SK-N-SH (cell line): ENCODE measurements at regions not wholly inside any gene's neighbourhood (a gene's known extent, or its start where the extent isn't known, plus 50 kb on each side); places are given as distances from the start of the nearest gene placed in this dataset.

Source experiments
- CTCF ChIA-PET: fragments of 300-600, 350-600 bp; formaldehyde crosslinking; extraction: SDS; loops from one replicate; lab custom pipeline; 2021; lab: Yijun Ruan, JAX
- POLR2A ChIA-PET: fragments of 350-600 bp; sonication (Branson Sonifier 250); formaldehyde crosslinking; extraction: SDS; loops from one replicate; lab custom pipeline; 2020; ENCODE audit warnings: antibody characterized with exemption, inconsistent platforms; lab: Yijun Ruan, JAX
- DNase-seq: peaks from one replicate; pipeline ENCODE4 v3.0.0; 2012
- H2AFZ ChIP-seq: fragments of 200-600 bp; sonication (generic); 2 replicates; pipeline ENCODE4 v1.8.1; 2016; ENCODE audit warnings: antibody characterized with exemption, mild to moderate bottlenecking, low read depth
- H3F3A ChIP-seq: fragments of 200-600 bp; sonication (generic); replicated peaks from 2 replicates; pipeline ENCODE3; 2016; ENCODE audit warnings: antibody characterized with exemption, mild to moderate bottlenecking; ENCODE audit not compliant: insufficient read depth
- H3K27ac ChIP-seq, 2 experiments: fragments of 200-500 bp in 1 of 2; fragments of 200-600 bp in 1 of 2; sonication (Bioruptor generic) in 1 of 2; sonication (generic), shearing (Covaris generic) in 1 of 2; 2 replicates each; pipeline versions ENCODE4 v1.5.1 to v1.6.1; 2014 to 2016; ENCODE audit warnings: low read depth in 2 of 2, inconsistent platforms in 1 of 2, low read length in 1 of 2, mild to moderate bottlenecking in 1 of 2, mixed read lengths in 1 of 2
- H3K27me3 ChIP-seq: fragments of 200-600 bp; sonication (generic), shearing (Covaris generic); 2 replicates; pipeline ENCODE4 v1.6.1; 2016; ENCODE audit warnings: mixed run types; ENCODE audit not compliant: insufficient read depth
- H3K36me3 ChIP-seq, 2 experiments: fragments of 200-500 bp in 1 of 2; fragments of 200-600 bp in 1 of 2; sonication (Bioruptor generic) in 1 of 2; sonication (generic) in 1 of 2; replicated peaks in 1 of 2; 2 replicates each; pipeline versions ENCODE3 to v1.5.1; 2014 to 2016; ENCODE audit warnings: low read length in 1 of 2, mild to moderate bottlenecking in 1 of 2; ENCODE audit not compliant: insufficient read depth in 2 of 2, control insufficient read depth in 1 of 2
- H3K4me1 ChIP-seq, 2 experiments: fragments of 200-500 bp in 1 of 2; fragments of 200-600 bp in 1 of 2; sonication (Bioruptor generic) in 1 of 2; sonication (generic), shearing (Covaris generic) in 1 of 2; 2 replicates each; pipeline versions ENCODE4 v1.5.1 to v1.6.1; 2014 to 2016; ENCODE audit warnings: low read depth in 1 of 2, low read length in 1 of 2, mixed run types in 1 of 2; ENCODE audit not compliant: insufficient read depth in 2 of 2, control insufficient read depth in 1 of 2
- H3K4me2 ChIP-seq: fragments of 200-600 bp; sonication (generic), shearing (Covaris generic); 2 replicates; pipeline ENCODE4 v1.6.1; 2017; ENCODE audit warnings: mixed run types
- H3K4me3 ChIP-seq, 2 experiments: fragments of 200-500 bp in 1 of 2; fragments of 200-600 bp in 1 of 2; sonication (Bioruptor generic) in 1 of 2; sonication (generic), shearing (Covaris generic) in 1 of 2; 2 replicates each; pipeline versions ENCODE4 v1.5.1 to v1.8.1; 2014 to 2016; ENCODE audit warnings: low read depth in 2 of 2, inconsistent platforms in 1 of 2, low read length in 1 of 2, mild to moderate bottlenecking in 1 of 2, mixed read lengths in 1 of 2, moderate library complexity in 1 of 2
- H3K79me2 ChIP-seq: fragments of 200-600 bp; sonication (generic); 2 replicates; pipeline ENCODE4 v1.8.1; 2017; ENCODE audit warnings: mild to moderate bottlenecking; ENCODE audit not compliant: insufficient read depth
- H3K9ac ChIP-seq: fragments of 200-600 bp; sonication (generic); 2 replicates; pipeline ENCODE4 v1.6.1; 2017; ENCODE audit warnings: mixed run types
- H3K9me2 ChIP-seq: fragments of 200-600 bp; sonication (generic); 2 replicates; pipeline ENCODE4 v1.6.1; 2017; ENCODE audit warnings: mixed run types
- H3K9me3 ChIP-seq: fragments of 200-600 bp; sonication (generic); 2 replicates; pipeline ENCODE4 v1.6.1; 2017; ENCODE audit warnings: mixed run types, mild to moderate bottlenecking, moderate library complexity
- H4K20me1 ChIP-seq: fragments of 200-600 bp; sonication (generic); 2 replicates; pipeline ENCODE4 v1.6.1; 2017; ENCODE audit warnings: mild to moderate bottlenecking, mixed run types; ENCODE audit not compliant: insufficient read depth
- CHD2 ChIP-seq: fragments of 150-350 bp; IDR thresholded peaks from 2 replicates; pipeline ENCODE4 v1.6.1; 2018; ENCODE audit warnings: low read length; ENCODE audit not compliant: partially characterized antibody
- ELF1 ChIP-seq: IDR thresholded peaks from 2 replicates; pipeline ENCODE4 v1.4.0; 2012
- EP300 ChIP-seq, 2 experiments: IDR thresholded peaks; 2 replicates each; pipeline versions ENCODE4 v1.4.0 to v1.6.1; 2012; ENCODE audit warnings: borderline replicate concordance in 1 of 2, low read depth in 1 of 2, low read length in 1 of 2
- EZH2phosphoT487 ChIP-seq: fragments of 200-600 bp; sonication (generic); IDR thresholded peaks from 2 replicates; pipeline ENCODE4 v1.6.1; 2017; ENCODE audit warnings: low read depth, mixed run types, mild to moderate bottlenecking, antibody characterized with exemption, moderate library complexity, borderline replicate concordance
- FOXJ3 ChIP-seq: sonication (generic); formaldehyde crosslinking; IDR thresholded peaks from 2 replicates; pipeline ENCODE4 v1.5.1; 2020; ENCODE audit warnings: mild to moderate bottlenecking, missing genetic modification reagents
- GATA2 ChIP-seq: sonication (generic); formaldehyde crosslinking; IDR thresholded peaks from 2 replicates; pipeline ENCODE4 v1.5.0; 2020; ENCODE audit warnings: mild to moderate bottlenecking, missing genetic modification reagents
- MEF2A ChIP-seq: IDR thresholded peaks from 2 replicates; pipeline ENCODE4 v1.4.0; 2012; ENCODE audit warnings: low read depth, borderline replicate concordance
- MXI1 ChIP-seq: IDR thresholded peaks from 2 replicates; pipeline ENCODE4 v1.6.1; 2012; ENCODE audit warnings: mild to moderate bottlenecking, low read depth, low read length, improper control_type of control experiment
- RAD21 ChIP-seq: IDR thresholded peaks from 2 replicates; pipeline ENCODE4 v1.6.1; 2012; ENCODE audit warnings: mild to moderate bottlenecking, low read length
- RCOR1 ChIP-seq: fragments of 150-350 bp; IDR thresholded peaks from 2 replicates; pipeline ENCODE4 v1.6.1; 2017; ENCODE audit warnings: antibody characterized with exemption, low read length
- RFX5 ChIP-seq: IDR thresholded peaks from 2 replicates; pipeline ENCODE4 v1.6.1; 2012; ENCODE audit warnings: mild to moderate bottlenecking, improper control_type of control experiment, low read length
- TAF1 ChIP-seq: IDR thresholded peaks from 2 replicates; pipeline ENCODE4 v1.6.1; 2012; ENCODE audit warnings: low read depth, mild to moderate bottlenecking, low read length, moderate library complexity, borderline replicate concordance
- WGBS: methylation state at CpG from one replicate; pipeline ENCODE4 v1.1.6; 2017; ENCODE audit warnings: low lambda C conversion rate; 5-methylcytosine and 5-hydroxymethylcytosine counted together
- TF ChIP-seq, protein P1 (sequence below): fragments of 200-600 bp; sonication (generic); IDR thresholded peaks from 2 replicates; pipeline ENCODE4 v1.6.1; 2017; ENCODE audit warnings: antibody characterized with exemption, mild to moderate bottlenecking, moderate library complexity
- TF ChIP-seq, protein P2 (sequence below): IDR thresholded peaks from 2 replicates; pipeline ENCODE4 v1.4.0; 2012; ENCODE audit warnings: low read depth
- TF ChIP-seq, protein P3 (sequence below): IDR thresholded peaks from 2 replicates; pipeline ENCODE4; 2012
- TF ChIP-seq, protein P4 (sequence below): fragments of 150-350 bp; IDR thresholded peaks from 2 replicates; pipeline ENCODE4 v1.6.1; 2017; ENCODE audit warnings: antibody characterized with exemption, low read length, low read depth, borderline replicate concordance
- TF ChIP-seq, protein P5 (sequence below): IDR thresholded peaks from 2 replicates; pipeline ENCODE4 v1.4.0; 2012; ENCODE audit warnings: low read depth, borderline replicate concordance
- TF ChIP-seq, protein P6 (sequence below): IDR thresholded peaks from 2 replicates; pipeline ENCODE4 v1.6.1; 2012; ENCODE audit warnings: mild to moderate bottlenecking, low read depth, low read length, moderate library complexity

DNA sequence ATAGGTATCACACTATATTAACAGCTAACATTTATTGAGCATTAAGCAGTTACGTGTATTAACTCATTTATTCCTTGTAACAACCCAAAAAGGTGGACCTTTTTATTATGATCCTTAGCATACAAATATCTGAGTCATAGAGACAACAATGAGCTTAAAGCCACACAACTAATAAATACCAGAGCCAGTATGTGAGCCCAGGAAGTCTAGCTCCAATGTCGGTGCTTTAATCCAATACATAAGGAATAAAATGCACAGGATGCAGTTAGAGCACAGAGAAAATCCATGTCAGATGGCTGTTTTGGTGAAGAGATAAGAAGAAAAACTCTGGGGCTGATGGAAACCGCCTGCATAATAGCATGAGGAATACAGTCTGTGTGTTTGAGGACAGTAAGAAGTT is 888.6 kb downstream of the TMTC2 start:
- Histone ChIP-seq H3K4me2 (no peak overlapping the region), H3F3A (no peaks in the 10 kb centered on the region), H2AFZ (no peak overlapping the region), H3K36me3 (no peaks in the 10 kb centered on the region), H3K9ac (no peak overlapping the region), H3K4me3 (no peak overlapping the region), H3K27me3 (no peaks in the 10 kb centered on the region), H3K27ac (peak overlapping the region in 1 of 2 experiments; percentile 64; a peak in 2 of 4 replicates), H4K20me1 (no peaks in the 10 kb centered on the region), H3K4me1 (no peaks in the 10 kb centered on the region; a peak in 1 of 4 replicates), H3K9me2 (no peaks in the 10 kb centered on the region), H3K79me2 (no peaks in the 10 kb centered on the region), H3K9me3 (no peaks in the 10 kb centered on the region)
- ChIA-PET POLR2A (no interaction called here), CTCF (interaction anchor here (0.8 kb wide), 1 partner anchor 26 kb away, joined by 3 read pairs; no protein-coding TSS in a partner anchor)
- DNase-seq = peak; percentile 7
- TF ChIP-seq, protein P1, sequence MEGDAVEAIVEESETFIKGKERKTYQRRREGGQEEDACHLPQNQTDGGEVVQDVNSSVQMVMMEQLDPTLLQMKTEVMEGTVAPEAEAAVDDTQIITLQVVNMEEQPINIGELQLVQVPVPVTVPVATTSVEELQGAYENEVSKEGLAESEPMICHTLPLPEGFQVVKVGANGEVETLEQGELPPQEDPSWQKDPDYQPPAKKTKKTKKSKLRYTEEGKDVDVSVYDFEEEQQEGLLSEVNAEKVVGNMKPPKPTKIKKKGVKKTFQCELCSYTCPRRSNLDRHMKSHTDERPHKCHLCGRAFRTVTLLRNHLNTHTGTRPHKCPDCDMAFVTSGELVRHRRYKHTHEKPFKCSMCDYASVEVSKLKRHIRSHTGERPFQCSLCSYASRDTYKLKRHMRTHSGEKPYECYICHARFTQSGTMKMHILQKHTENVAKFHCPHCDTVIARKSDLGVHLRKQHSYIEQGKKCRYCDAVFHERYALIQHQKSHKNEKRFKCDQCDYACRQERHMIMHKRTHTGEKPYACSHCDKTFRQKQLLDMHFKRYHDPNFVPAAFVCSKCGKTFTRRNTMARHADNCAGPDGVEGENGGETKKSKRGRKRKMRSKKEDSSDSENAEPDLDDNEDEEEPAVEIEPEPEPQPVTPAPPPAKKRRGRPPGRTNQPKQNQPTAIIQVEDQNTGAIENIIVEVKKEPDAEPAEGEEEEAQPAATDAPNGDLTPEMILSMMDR = no peak
- TF ChIP-seq, protein P2, sequence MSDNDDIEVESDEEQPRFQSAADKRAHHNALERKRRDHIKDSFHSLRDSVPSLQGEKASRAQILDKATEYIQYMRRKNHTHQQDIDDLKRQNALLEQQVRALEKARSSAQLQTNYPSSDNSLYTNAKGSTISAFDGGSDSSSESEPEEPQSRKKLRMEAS = no peak
- TF ChIP-seq FOXJ3 (CRISPR knock-in tag) (no peak), EP300 (IDR thresholded peaks at IDR 0.05; ENCODE audit: borderline replicate concordance in 1 of 2, low read depth in 1 of 2, low read length in 1 of 2) (no peak), RCOR1 (no peak), RFX5 (no peak), MXI1 (no peak), TAF1 (no peak), CHD2 (no peak), RAD21 (no peak), GATA2 (CRISPR knock-in tag) (no peak), EZH2phosphoT487 (no peak), ELF1 (no peak), MEF2A (no peak)
- TF ChIP-seq, protein P3, sequence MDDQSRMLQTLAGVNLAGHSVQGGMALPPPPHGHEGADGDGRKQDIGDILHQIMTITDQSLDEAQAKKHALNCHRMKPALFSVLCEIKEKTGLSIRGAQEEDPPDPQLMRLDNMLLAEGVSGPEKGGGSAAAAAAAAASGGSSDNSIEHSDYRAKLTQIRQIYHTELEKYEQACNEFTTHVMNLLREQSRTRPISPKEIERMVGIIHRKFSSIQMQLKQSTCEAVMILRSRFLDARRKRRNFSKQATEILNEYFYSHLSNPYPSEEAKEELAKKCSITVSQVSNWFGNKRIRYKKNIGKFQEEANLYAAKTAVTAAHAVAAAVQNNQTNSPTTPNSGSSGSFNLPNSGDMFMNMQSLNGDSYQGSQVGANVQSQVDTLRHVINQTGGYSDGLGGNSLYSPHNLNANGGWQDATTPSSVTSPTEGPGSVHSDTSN = no peak
- TF ChIP-seq, protein P4, sequence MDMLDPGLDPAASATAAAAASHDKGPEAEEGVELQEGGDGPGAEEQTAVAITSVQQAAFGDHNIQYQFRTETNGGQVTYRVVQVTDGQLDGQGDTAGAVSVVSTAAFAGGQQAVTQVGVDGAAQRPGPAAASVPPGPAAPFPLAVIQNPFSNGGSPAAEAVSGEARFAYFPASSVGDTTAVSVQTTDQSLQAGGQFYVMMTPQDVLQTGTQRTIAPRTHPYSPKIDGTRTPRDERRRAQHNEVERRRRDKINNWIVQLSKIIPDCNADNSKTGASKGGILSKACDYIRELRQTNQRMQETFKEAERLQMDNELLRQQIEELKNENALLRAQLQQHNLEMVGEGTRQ = no peak
- TF ChIP-seq, protein P5, sequence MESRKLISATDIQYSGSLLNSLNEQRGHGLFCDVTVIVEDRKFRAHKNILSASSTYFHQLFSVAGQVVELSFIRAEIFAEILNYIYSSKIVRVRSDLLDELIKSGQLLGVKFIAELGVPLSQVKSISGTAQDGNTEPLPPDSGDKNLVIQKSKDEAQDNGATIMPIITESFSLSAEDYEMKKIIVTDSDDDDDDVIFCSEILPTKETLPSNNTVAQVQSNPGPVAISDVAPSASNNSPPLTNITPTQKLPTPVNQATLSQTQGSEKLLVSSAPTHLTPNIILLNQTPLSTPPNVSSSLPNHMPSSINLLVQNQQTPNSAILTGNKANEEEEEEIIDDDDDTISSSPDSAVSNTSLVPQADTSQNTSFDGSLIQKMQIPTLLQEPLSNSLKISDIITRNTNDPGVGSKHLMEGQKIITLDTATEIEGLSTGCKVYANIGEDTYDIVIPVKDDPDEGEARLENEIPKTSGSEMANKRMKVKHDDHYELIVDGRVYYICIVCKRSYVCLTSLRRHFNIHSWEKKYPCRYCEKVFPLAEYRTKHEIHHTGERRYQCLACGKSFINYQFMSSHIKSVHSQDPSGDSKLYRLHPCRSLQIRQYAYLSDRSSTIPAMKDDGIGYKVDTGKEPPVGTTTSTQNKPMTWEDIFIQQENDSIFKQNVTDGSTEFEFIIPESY = no peak
- TF ChIP-seq, protein P6, sequence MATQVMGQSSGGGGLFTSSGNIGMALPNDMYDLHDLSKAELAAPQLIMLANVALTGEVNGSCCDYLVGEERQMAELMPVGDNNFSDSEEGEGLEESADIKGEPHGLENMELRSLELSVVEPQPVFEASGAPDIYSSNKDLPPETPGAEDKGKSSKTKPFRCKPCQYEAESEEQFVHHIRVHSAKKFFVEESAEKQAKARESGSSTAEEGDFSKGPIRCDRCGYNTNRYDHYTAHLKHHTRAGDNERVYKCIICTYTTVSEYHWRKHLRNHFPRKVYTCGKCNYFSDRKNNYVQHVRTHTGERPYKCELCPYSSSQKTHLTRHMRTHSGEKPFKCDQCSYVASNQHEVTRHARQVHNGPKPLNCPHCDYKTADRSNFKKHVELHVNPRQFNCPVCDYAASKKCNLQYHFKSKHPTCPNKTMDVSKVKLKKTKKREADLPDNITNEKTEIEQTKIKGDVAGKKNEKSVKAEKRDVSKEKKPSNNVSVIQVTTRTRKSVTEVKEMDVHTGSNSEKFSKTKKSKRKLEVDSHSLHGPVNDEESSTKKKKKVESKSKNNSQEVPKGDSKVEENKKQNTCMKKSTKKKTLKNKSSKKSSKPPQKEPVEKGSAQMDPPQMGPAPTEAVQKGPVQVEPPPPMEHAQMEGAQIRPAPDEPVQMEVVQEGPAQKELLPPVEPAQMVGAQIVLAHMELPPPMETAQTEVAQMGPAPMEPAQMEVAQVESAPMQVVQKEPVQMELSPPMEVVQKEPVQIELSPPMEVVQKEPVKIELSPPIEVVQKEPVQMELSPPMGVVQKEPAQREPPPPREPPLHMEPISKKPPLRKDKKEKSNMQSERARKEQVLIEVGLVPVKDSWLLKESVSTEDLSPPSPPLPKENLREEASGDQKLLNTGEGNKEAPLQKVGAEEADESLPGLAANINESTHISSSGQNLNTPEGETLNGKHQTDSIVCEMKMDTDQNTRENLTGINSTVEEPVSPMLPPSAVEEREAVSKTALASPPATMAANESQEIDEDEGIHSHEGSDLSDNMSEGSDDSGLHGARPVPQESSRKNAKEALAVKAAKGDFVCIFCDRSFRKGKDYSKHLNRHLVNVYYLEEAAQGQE = no peak
- WGBS = 50% methylated on average over 3 of the region's 3 CpGs
